ENCODE measurements at regions not wholly inside any gene's neighbourhood (a gene's known extent, or its start where the extent isn't known, plus 50 kb on each side); places are given as distances from the start of the nearest gene placed in this dataset.

DNA sequence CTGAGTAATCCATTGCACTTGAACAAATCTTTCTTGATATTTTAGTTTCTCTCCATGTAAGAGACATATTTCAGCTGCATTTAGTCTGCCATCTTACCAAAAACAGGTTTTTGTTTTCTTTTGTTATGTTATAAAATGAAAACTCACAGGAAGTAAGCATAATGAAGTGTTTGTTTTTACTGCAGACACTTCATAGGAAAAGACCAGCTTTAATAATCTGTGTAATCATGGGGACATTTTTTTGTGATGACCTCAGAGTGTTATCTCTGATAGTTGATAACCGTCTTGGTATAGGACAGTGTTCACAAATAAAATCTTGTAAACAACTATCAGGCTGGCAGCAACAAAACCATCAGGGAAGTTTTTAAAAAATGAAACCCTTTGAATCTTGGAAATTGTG is 266.2 kb upstream of the OR4E1 start:
- Histone ChIP-seq H3K9me3 (ENCODE audit: low read length) (no peaks in the 10 kb centered on the region), H3K4me3 (ENCODE audit: low read length) (no peak overlapping the region), H3K4me1 (ENCODE audit: insufficient read depth, low read length) (no peaks in the 10 kb centered on the region), H3K79me2 (ENCODE audit: low read length) (no peaks in the 10 kb centered on the region), H3K27ac (ENCODE audit: low read length) (no peak overlapping the region), H3K9ac (ENCODE audit: low read length) (no peak overlapping the region), H3K9me2 (replicated peaks; ENCODE audit: low read length) (no peaks in the 10 kb centered on the region), H4K20me1 (ENCODE audit: low read length) (no peaks in the 10 kb centered on the region), H2AFZ (ENCODE audit: low read length) (no peak overlapping the region), H3K4me2 (ENCODE audit: low read length) (no peak overlapping the region), H3K27me3 (ENCODE audit: low read length) (peaks cover 37% of the 10 kb centered on the region), H3K36me3 (ENCODE audit: low read depth, low read length) (no peaks in the 10 kb centered on the region), H3F3A (ENCODE audit: low read length, unreplicated experiment) (no peaks in the 10 kb centered on the region)
- DNase-seq: no peak
- TF ChIP-seq, protein P1, sequence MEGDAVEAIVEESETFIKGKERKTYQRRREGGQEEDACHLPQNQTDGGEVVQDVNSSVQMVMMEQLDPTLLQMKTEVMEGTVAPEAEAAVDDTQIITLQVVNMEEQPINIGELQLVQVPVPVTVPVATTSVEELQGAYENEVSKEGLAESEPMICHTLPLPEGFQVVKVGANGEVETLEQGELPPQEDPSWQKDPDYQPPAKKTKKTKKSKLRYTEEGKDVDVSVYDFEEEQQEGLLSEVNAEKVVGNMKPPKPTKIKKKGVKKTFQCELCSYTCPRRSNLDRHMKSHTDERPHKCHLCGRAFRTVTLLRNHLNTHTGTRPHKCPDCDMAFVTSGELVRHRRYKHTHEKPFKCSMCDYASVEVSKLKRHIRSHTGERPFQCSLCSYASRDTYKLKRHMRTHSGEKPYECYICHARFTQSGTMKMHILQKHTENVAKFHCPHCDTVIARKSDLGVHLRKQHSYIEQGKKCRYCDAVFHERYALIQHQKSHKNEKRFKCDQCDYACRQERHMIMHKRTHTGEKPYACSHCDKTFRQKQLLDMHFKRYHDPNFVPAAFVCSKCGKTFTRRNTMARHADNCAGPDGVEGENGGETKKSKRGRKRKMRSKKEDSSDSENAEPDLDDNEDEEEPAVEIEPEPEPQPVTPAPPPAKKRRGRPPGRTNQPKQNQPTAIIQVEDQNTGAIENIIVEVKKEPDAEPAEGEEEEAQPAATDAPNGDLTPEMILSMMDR (conservative IDR thresholded peaks at IDR 0.05; ENCODE audit: low read depth, low read length): no peak
- TF ChIP-seq EZH2phosphoT487 (IDR thresholded peaks at IDR 0.05; ENCODE audit: borderline replicate concordance, low read length): no peak
- no peak for TF ChIP-seq EZH2 (IDR thresholded peaks at IDR 0.05; ENCODE audit: low read length, unreplicated experiment)
- ChIA-PET POLR2A (ENCODE audit: unreplicated experiment) (no interaction called here), CTCF (no interaction called here)
- intact Hi-C loops (cut with micrococcal nuclease): no loop called here
- no peak for ATAC-seq
- BruUV-seq (replicated peaks): no TSS peak

DNA sequence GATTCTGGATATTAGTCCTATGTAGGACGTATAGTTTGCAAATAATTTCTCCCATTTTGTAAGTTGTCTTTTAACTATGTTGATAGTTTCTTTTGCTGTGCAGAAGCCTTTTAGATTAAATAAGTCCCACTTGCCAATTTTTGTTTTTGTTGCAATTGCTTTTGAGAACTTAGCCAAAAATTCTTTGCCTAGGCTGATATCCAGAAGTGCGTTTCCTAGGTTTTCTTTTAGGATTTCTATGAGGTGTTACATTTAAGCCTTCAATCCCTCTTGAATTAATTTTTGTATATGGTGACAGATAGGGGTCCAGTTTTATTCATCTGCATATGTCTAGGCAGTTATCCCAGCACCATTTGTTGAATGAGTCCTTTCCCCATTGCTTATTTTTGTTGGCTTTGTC is 264.4 kb upstream of the OR4E1 start:
- POLR2A ChIA-PET (ENCODE audit: unreplicated experiment): no interaction called here

DNA sequence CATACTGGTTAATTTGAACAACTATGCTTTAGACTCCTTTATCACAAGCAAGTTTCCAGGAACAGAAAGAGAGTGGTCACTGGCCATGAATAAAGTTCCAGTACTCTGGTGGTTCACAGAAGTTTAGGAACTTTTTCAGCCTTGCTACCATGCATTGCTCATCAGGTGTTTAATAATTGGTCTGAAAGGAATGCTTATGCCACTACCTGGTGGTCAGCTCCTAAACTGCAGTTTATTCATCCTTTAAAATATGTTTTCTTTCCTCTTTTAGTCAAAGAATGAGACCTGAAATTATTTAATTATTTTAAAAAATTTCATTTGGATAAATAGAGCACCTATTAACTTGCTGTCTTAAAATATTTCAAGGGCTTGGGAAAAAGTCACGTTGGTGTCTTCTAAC is 260.1 kb upstream of the OR4E1 start:
- ATAC-seq (peak; percentile 48; the same call in 1 of the 2 replicates), DNase-seq (peak; percentile 53)
- TF ChIP-seq, protein P1 (conservative IDR thresholded peaks at IDR 0.05; ENCODE audit: low read depth, low read length): peak; percentile 61
- TF ChIP-seq EZH2 (IDR thresholded peaks at IDR 0.05; ENCODE audit: low read length, unreplicated experiment): no peak
- Histone ChIP-seq H4K20me1 (ENCODE audit: low read length) (no peaks in the 10 kb centered on the region), H3K4me2 (ENCODE audit: low read length) (no peak overlapping the region), H3F3A (ENCODE audit: low read length, unreplicated experiment) (no peaks in the 10 kb centered on the region), H3K4me3 (ENCODE audit: low read length) (no peak overlapping the region), H3K9me2 (replicated peaks; ENCODE audit: low read length) (no peaks in the 10 kb centered on the region), H3K27me3 (ENCODE audit: low read length) (peaks cover 41% of the 10 kb centered on the region), H3K9ac (ENCODE audit: low read length) (no peak overlapping the region), H3K79me2 (ENCODE audit: low read length) (no peaks in the 10 kb centered on the region), H3K36me3 (ENCODE audit: low read depth, low read length) (no peaks in the 10 kb centered on the region), H3K4me1 (ENCODE audit: insufficient read depth, low read length) (no peaks in the 10 kb centered on the region), H3K27ac (ENCODE audit: low read length) (no peak overlapping the region), H2AFZ (ENCODE audit: low read length) (no peak overlapping the region), H3K9me3 (ENCODE audit: low read length) (no peaks in the 10 kb centered on the region)
- ChIA-PET CTCF (no interaction called here), POLR2A (ENCODE audit: unreplicated experiment) (no interaction called here)
- intact Hi-C loops (cut with micrococcal nuclease): loop anchor here (1.0 to 5.0 kb wide), 4 partner anchors 15 to 65 kb away; no protein-coding TSS in a partner anchor
- no TSS peak for BruUV-seq (replicated peaks)

More for the DNA sequence above, 264.4 kb upstream of the OR4E1 start:
- Histone ChIP-seq H3K9me3 (ENCODE audit: low read length) (no peaks in the 10 kb centered on the region), H3K4me1 (ENCODE audit: insufficient read depth, low read length) (no peaks in the 10 kb centered on the region), H3K4me2 (ENCODE audit: low read length) (no peak overlapping the region), H3K27me3 (ENCODE audit: low read length) (peaks cover 32% of the 10 kb centered on the region), H3K9me2 (replicated peaks; ENCODE audit: low read length) (no peaks in the 10 kb centered on the region), H3K9ac (ENCODE audit: low read length) (no peak overlapping the region), H3K27ac (ENCODE audit: low read length) (no peak overlapping the region), H2AFZ (ENCODE audit: low read length) (no peak overlapping the region), H4K20me1 (ENCODE audit: low read length) (no peaks in the 10 kb centered on the region), H3K79me2 (ENCODE audit: low read length) (no peaks in the 10 kb centered on the region), H3K4me3 (ENCODE audit: low read length) (no peak overlapping the region), H3K36me3 (ENCODE audit: low read depth, low read length) (no peaks in the 10 kb centered on the region), H3F3A (ENCODE audit: low read length, unreplicated experiment) (no peaks in the 10 kb centered on the region)
- DNase-seq (no peak), ATAC-seq (no peak)
- TF ChIP-seq EZH2 (IDR thresholded peaks at IDR 0.05; ENCODE audit: low read length, unreplicated experiment) (no peak), EZH2phosphoT487 (IDR thresholded peaks at IDR 0.05; ENCODE audit: borderline replicate concordance, low read length) (no peak)
- TF ChIP-seq, protein P1 (conservative IDR thresholded peaks at IDR 0.05; ENCODE audit: low read depth, low read length): no peak
- intact Hi-C loops (cut with micrococcal nuclease): no loop called here
- BruUV-seq (replicated peaks): no TSS peak
- CTCF ChIA-PET: no interaction called here
